OCI-LY7 (cell line): ENCODE measurements at regions not wholly inside any gene's neighbourhood (a gene's known extent, or its start where the extent isn't known, plus 50 kb on each side); places are given as distances from the start of the nearest gene placed in this dataset.

ENCODE experiments used
- BruUV-seq: library from RNA; stranded (reverse); fragments of 400-500 nt; replicated peaks from 2 replicates; lab custom pipeline; 2021; lab: Mats Ljungman, UMichigan
- CTCF ChIA-PET: fragments of 300-600 bp; sonication (Branson Sonifier 250); formaldehyde crosslinking; loops from one replicate; lab custom pipeline; 2022; ENCODE audit warnings: antibody characterized with exemption; ENCODE audit not compliant: unreplicated experiment; lab: Charles Lee
- POLR2A ChIA-PET: fragments of 300-600 bp; sonication (Branson Sonifier 250); formaldehyde crosslinking; loops from one replicate; lab custom pipeline; 2022; ENCODE audit warnings: antibody characterized with exemption; lab: Charles Lee
- DNase-seq: peaks from one replicate; pipeline ENCODE4 v3.0.0-alpha.2; 2015; ENCODE audit warnings: low spot score
- H2AFZ ChIP-seq: fragments of 200-600 bp; sonication (generic), shearing (Covaris generic); 2 replicates; pipeline ENCODE4 v1.6.1; 2014; ENCODE audit warnings: mild to moderate bottlenecking, antibody characterized with exemption, low read length, moderate library complexity
- H3K27ac ChIP-seq: fragments of 200-600 bp; sonication (generic); 2 replicates; pipeline ENCODE4 v1.5.1; 2014; ENCODE audit warnings: mixed run types, low read depth, mild to moderate bottlenecking, moderate library complexity, low read length, inconsistent platforms; ENCODE audit not compliant: poor library complexity, severe bottlenecking
- H3K36me3 ChIP-seq: fragments of 200-600 bp; sonication (generic); 2 replicates; pipeline ENCODE4 v1.6.1; 2014; ENCODE audit warnings: mild to moderate bottlenecking, antibody characterized with exemption, low read length, moderate library complexity, mixed read lengths; ENCODE audit not compliant: insufficient read depth
- H3K4me1 ChIP-seq: fragments of 200-600 bp; sonication (generic); 2 replicates; pipeline ENCODE4 v1.5.1; 2014; ENCODE audit warnings: mild to moderate bottlenecking, low read length; ENCODE audit not compliant: insufficient read depth, poor library complexity, severe bottlenecking
- H3K4me2 ChIP-seq: fragments of 200-600 bp; sonication (generic); 2 replicates; pipeline ENCODE4 v1.6.1; 2014; ENCODE audit warnings: mild to moderate bottlenecking, low read length
- H3K4me3 ChIP-seq: fragments of 200-600 bp; sonication (generic); 2 replicates; pipeline ENCODE4 v1.5.1; 2014; ENCODE audit warnings: mild to moderate bottlenecking, low read depth, low read length; ENCODE audit not compliant: poor library complexity, severe bottlenecking
- H3K79me2 ChIP-seq: fragments of 200-600 bp; sonication (generic); 2 replicates; pipeline ENCODE4 v1.6.1; 2016; ENCODE audit warnings: low read depth, mild to moderate bottlenecking, low read length, moderate library complexity, mixed read lengths; ENCODE audit not compliant: insufficient read depth
- H3K9me2 ChIP-seq: fragments of 200-600 bp; sonication (generic); 2 replicates; pipeline ENCODE4 v1.6.1; 2016; ENCODE audit warnings: mild to moderate bottlenecking, low read length, mixed read lengths; ENCODE audit not compliant: insufficient read depth
- H3K9me3 ChIP-seq: fragments of 200-600 bp; sonication (generic); 2 replicates; pipeline ENCODE4 v1.6.1; 2014; ENCODE audit warnings: mild to moderate bottlenecking, mixed run types, low read length, mixed read lengths
- H4K20me1 ChIP-seq: fragments of 200-600 bp; sonication (generic); 2 replicates; pipeline ENCODE4 v1.6.1; 2014; ENCODE audit warnings: mild to moderate bottlenecking, antibody characterized with exemption, low read length, moderate library complexity, mixed read lengths; ENCODE audit not compliant: insufficient read depth
- CTCF ChIP-seq: fragments of 200-600 bp; sonication (generic); conservative IDR thresholded peaks from 2 replicates; pipeline ENCODE4 v1.5.1; 2014; ENCODE audit warnings: mild to moderate bottlenecking, antibody characterized with exemption, low read length, moderate library complexity, mixed read lengths
- EZH2phosphoT487 ChIP-seq: fragments of 200-600 bp; sonication (generic); IDR thresholded peaks from 2 replicates; pipeline ENCODE4 v1.6.1; 2018; ENCODE audit warnings: low read depth, borderline replicate concordance, mild to moderate bottlenecking, mixed run types, antibody characterized with exemption, low read length, moderate library complexity, mixed read lengths
- intact Hi-C: fragments of 100-400 bp; cut with micrococcal nuclease; formaldehyde crosslinking; loops from one replicate; pipeline ENCODE4 v1.10.0; 2022; ENCODE audit not compliant: unreplicated experiment

- Histone ChIP-seq H2AFZ (no peak overlapping the region), H3K79me2 (no peaks in the 10 kb centered on the region), H3K9me3 (no peaks in the 10 kb centered on the region), H3K9me2 (no peaks in the 10 kb centered on the region), H3K27ac (no peak overlapping the region), H3K4me3 (no peak overlapping the region), H3K36me3 (no peaks in the 10 kb centered on the region), H3K4me2 (no peak overlapping the region), H3K4me1 (no peaks in the 10 kb centered on the region), H4K20me1 (no peaks in the 10 kb centered on the region)
- TF ChIP-seq EZH2phosphoT487: no peak
- no peak for TF ChIP-seq CTCF
- no peak for DNase-seq
- BruUV-seq: no TSS peak
- POLR2A ChIA-PET: no interaction called here
- intact Hi-C loops: no loop called here
- CTCF ChIA-PET: no interaction called here
Observed at GRCh38 chr1:29963946-29964345, 727.6 kb downstream of the PTPRU start.

GRCh38 chr1:29962831-29963247 lies 726.5 kb downstream of the PTPRU start:
- Histone ChIP-seq H4K20me1 (no peaks in the 10 kb centered on the region), H3K36me3 (no peaks in the 10 kb centered on the region), H3K4me3 (no peak overlapping the region), H3K27ac (no peak overlapping the region), H2AFZ (no peak overlapping the region), H3K9me3 (no peaks in the 10 kb centered on the region), H3K4me1 (no peaks in the 10 kb centered on the region), H3K4me2 (no peak overlapping the region), H3K9me2 (no peaks in the 10 kb centered on the region), H3K79me2 (no peaks in the 10 kb centered on the region)
- TF ChIP-seq CTCF (no peak), EZH2phosphoT487 (no peak)
- BruUV-seq: no TSS peak
- ChIA-PET CTCF (no interaction called here), POLR2A (no interaction called here)
- intact Hi-C loops: no loop called here
- DNase-seq: no peak

- Histone ChIP-seq H2AFZ (no peak overlapping the region), H3K36me3 (no peaks in the 10 kb centered on the region), H3K4me1 (no peaks in the 10 kb centered on the region), H3K9me2 (no peaks in the 10 kb centered on the region), H3K27ac (no peak overlapping the region), H3K4me3 (no peak overlapping the region), H3K79me2 (no peaks in the 10 kb centered on the region), H3K4me2 (no peak overlapping the region), H3K9me3 (no peaks in the 10 kb centered on the region), H4K20me1 (no peaks in the 10 kb centered on the region)
- no TSS peak for BruUV-seq
- TF ChIP-seq CTCF (no peak), EZH2phosphoT487 (no peak)
- intact Hi-C loops: no loop called here
- DNase-seq: no peak
- CTCF ChIA-PET: no interaction called here
- POLR2A ChIA-PET: no interaction called here
Observed at GRCh38 chr1:29962336-29962735, 726.0 kb downstream of the PTPRU start.
